B cell (primary cell): ENCODE measurements at regions not wholly inside any gene's neighbourhood (a gene's known extent, or its start where the extent isn't known, plus 50 kb on each side); places are given as distances from the start of the nearest gene placed in this dataset.

ENCODE experiments used
- EZH2 ChIP-seq: IDR thresholded peaks from 2 replicates; pipeline ENCODE4 v1.6.1; 2012; ENCODE audit warnings: borderline replicate concordance, low read depth, mild to moderate bottlenecking, moderate library complexity, low read length; ENCODE audit not compliant: insufficient read depth, poor library complexity, severe bottlenecking
- TF ChIP-seq, protein P1 (sequence below): fragments of 200-600 bp; IDR thresholded peaks from one replicate; pipeline ENCODE4 v1.8.0; 2022; ENCODE audit warnings: antibody characterized with exemption, mild to moderate bottlenecking

DNA sequence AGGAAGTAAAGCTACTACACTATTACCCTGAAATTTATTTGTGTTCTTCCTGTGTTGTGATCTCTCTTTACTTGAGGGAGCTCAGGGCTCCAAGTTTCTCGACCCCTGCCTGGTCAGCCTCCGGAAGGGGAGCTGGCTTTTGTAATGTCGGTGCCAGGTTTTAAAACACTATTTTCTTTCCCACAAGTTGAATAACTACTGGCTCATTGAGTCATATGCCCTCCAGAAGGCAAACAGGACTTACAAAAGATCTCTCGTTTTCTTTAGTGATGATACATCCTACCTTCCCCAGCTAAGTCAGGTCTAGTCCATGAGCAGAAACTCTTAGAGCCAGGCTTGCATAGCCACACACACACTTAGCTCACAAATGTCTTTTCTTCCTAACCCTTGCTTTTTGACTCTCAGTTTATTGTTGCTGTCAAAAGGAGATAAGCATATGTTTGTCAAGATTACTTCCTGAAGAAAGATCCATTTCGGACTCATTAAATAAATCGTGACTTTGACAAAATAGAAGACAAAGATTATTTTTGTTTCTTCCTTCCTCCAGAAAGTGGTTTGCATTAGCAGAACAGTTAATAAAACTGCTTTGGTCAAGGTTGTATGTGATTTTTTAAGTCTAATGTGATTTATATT, 209.8 kb upstream of the FLRT2 start:
- TF ChIP-seq, protein P1, sequence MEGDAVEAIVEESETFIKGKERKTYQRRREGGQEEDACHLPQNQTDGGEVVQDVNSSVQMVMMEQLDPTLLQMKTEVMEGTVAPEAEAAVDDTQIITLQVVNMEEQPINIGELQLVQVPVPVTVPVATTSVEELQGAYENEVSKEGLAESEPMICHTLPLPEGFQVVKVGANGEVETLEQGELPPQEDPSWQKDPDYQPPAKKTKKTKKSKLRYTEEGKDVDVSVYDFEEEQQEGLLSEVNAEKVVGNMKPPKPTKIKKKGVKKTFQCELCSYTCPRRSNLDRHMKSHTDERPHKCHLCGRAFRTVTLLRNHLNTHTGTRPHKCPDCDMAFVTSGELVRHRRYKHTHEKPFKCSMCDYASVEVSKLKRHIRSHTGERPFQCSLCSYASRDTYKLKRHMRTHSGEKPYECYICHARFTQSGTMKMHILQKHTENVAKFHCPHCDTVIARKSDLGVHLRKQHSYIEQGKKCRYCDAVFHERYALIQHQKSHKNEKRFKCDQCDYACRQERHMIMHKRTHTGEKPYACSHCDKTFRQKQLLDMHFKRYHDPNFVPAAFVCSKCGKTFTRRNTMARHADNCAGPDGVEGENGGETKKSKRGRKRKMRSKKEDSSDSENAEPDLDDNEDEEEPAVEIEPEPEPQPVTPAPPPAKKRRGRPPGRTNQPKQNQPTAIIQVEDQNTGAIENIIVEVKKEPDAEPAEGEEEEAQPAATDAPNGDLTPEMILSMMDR = no peak
- TF ChIP-seq EZH2 = no peak
